ENCODE measurements at regions not wholly inside any gene's neighbourhood (a gene's known extent, or its start where the extent isn't known, plus 50 kb on each side); places are given as distances from the start of the nearest gene placed in this dataset.

GRCh38 chr14:34205799-34206198 lies 254.9 kb upstream of the EGLN3 start:
- no peak for DNase-seq

DNA sequence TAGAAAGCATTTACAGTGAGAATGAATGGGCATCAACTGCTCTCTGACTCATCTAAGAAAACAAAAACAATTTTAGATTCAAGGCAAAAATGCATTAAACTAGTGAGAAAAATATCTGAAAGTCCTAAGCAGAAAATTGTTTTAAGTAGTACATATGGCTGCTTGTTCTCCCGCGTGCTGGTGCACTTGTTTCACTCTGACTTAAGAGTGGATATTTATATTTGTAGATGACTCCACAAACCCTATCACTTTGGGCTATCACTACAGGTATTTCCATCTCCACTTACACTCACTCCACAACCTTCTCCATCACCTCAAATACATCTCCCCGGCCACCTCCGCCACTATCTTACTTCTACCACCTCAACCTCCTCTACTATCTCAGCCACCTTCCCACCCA lies 253.9 kb upstream of the EGLN3 start:
- no peak for DNase-seq

- no peak for DNase-seq
These were observed 252.4 kb upstream of the EGLN3 start for GRCh38 chr14:34203251-34203722.

DNA sequence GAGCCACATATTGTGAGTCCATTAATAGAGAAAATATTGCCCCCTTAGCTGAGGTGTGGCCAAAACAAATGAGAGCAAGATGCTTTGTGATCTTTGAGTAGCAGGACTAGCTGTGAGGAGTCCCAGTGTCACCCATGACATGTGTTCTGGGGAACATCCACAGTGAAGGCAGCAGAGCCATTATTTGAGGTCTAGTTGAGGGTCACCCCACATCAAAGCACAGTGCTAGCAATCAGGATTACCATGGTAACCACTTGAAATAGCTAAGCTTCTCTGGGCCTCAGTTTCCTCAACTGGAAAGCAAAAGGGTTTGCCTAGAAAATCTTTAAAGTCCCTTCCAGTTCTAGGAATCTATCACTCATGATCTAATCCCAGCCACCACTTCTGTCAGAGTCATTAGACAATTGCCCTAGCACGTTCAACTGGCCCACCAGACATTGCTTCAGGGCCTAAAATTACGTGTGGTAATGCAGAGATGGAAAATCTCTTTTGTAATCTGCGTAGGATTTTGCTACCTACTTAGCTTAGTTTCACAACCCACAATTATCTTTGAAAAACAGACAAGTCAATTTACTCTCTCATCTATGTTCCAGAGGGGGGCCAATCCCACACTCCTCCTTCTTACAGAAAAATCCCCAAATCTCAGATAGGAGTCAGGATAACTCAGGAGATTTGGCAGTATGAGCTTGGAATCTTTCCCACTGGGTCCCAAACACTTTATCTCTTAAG lies 251.2 kb upstream of the EGLN3 start:
- DNase-seq, result no peak

GRCh38 chr14:34199585-34199984 lies 248.7 kb upstream of the EGLN3 start:
- peak; percentile 62 for DNase-seq

DNA sequence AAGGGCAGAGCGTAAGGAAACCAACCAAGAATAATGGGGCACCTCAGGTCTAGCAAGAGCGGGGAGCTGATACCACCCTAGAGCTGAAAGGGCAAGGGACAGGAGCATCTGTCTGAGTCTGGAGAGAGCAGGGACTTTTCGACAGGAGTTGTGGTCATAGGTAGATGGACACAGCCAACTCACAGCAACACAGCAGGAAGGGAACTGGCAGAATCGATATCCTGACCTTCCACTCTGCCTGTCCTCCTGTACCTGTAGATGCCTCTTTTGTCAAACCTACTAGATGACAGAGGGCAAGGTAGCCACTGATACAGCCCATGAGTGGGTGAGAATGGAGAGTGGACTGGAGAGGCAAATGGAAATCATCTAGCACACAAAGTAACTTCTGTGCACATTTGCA lies 247.2 kb upstream of the EGLN3 start:
- DNase-seq, result no peak

- DNase-seq, result no peak
These were observed 245.1 kb upstream of the EGLN3 start for GRCh38 chr14:34195964-34196363.

- DNase-seq, result no peak
These were observed 239.8 kb upstream of the EGLN3 start for GRCh38 chr14:34190717-34191116.

GRCh38 chr14:34189866-34190265 lies 239.0 kb upstream of the EGLN3 start:
- DNase-seq, result no peak

- no peak for DNase-seq
These were observed 236.7 kb upstream of the EGLN3 start for GRCh38 chr14:34187519-34188044.

GRCh38 chr14:34187061-34187460 lies 236.2 kb upstream of the EGLN3 start:
- DNase-seq, result no peak

DNA sequence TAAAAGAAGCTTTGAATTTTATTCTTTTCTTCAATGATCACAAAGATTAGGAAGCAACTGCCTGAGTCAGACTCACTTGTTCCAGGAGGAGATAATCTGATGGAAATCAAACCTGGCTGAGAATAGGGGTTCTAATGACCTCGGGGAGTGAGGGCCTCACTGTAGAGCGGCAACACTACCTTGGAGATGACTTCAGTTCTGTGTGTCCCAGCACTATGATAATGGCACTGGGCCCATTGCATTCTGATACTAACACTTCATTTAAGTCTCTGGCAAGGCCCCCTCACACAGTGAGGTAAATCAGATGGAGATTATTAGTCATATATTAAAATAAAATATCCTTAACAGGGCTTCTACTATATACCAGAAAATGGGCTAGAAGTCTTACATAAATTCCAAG lies 233.3 kb upstream of the EGLN3 start:
- DNase-seq, result no peak

- DNase-seq, result no peak
These were observed 232.6 kb upstream of the EGLN3 start for GRCh38 chr14:34183478-34183877.

DNA sequence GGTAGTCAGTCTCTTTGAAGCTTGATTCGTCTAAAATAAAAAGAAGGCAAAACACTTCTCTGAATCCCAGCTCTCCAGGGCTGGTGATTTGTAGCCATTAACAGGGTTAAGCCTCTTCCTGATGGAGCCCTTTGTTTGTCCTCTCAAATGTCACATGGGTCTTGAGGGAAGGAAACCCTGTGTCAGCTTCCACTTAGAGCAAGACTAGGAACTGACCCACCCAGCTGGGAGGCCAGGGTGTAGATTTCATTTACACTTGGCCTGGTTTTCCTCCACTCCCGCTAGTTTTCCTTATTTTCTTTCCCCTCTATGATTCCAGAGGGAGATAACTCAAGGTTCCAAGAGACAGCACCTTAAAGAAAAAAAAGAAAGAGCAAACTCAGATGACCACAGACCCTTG lies 230.5 kb upstream of the EGLN3 start:
- no peak for DNase-seq

DNA sequence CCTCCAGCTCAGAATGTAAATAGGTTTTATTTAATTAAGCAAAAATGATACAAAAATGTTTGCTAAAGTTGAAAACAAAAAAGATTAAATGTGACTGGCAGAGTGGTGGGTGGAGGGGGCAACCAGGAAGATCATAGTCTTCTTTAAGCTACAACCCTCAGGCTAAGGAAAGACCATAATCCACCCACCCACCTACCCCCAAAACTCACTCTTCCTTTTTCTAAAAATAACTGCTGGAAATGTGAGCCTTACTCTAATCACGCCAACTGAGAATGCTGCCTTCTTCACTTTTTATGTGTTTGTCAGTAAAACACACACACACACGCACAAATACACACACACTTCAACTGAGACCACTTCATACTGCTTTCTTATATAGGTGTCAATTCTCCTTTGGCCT lies 230.0 kb upstream of the EGLN3 start:
- no peak for DNase-seq

- no peak for DNase-seq
These were observed 229.6 kb upstream of the EGLN3 start for GRCh38 chr14:34180434-34180833.

GRCh38 chr14:34179727-34180126 lies 228.9 kb upstream of the EGLN3 start:
- DNase-seq, result no peak

DNA sequence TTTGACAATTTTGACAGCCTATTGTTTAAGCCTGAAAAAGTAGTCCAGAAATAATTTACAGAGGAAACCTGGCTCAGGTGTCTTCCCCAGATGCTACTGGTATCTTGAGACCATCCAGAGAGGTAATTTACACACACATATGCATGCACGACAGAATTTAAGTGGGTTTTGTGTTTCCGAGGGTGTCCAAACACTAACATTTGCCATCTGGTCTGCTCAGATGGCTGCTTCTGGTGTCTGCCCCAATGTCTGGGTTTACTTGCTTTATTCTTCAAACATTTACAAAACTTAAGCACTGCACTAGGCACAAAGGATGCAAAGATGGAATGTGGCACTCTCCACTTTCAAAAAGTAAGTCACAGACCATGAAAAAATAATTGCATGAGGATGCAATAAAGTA lies 226.6 kb upstream of the EGLN3 start:
- DNase-seq, result no peak

DNA sequence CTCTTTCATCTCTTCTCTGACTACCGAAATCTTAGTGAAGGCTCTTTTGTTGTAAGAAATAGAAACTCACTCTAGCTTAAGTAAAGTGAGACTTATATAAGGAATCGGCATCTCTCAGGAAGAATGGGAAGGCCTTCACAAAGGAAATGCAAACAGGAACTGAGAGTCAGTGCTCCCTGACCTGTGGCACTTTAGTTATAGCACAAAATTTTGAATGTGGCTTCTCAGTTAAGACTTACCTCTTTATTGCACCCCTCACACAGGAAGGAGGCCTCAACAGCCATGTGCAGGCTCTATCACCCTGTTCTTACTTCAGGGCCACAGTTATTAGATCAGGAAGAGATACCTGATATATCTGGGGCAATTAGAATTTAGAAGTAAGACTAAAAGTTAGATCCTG lies 224.7 kb upstream of the EGLN3 start:
- DNase-seq, result no peak

DNA sequence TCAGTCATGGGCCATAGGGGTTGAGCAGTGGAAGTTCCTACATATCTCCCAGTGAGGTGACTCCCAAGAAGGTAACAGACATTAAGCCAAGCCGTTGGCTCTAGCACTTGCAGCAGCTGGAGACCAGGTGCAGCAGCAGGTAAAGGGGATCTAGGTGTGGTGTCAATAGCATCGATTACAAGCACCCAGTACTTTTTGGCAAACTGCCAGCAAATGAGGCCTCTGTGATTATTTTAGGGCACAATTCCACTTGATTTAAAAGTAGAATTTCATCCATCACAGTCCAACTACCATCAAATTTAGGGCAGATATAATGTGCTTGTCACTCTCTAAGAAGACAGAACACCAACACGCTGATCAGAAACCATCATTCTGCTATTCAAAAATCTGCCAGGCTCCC lies 224.1 kb upstream of the EGLN3 start:
- DNase-seq, result no peak

DNA sequence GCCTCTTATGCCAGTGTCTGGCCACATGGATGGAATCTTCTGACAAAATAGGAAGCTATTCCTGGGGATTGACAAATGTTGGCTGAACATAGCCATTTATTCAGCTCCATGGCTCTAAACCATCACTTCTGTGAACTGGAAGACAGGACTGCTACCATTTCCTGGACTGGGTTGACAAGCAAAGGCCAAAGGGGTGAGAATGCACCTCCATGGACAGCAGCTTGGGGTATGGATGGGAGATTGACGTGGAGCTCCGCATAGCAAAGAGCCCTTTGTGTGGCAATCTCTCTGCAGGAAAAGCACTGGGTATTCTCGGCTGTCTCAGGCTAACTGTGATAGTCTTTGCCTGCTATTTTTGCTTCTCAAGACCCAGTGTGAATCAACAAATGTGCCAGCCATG lies 223.0 kb upstream of the EGLN3 start:
- no peak for DNase-seq

- DNase-seq, result no peak
These were observed 221.9 kb upstream of the EGLN3 start for GRCh38 chr14:34172550-34173368.

- DNase-seq, result no peak
These were observed 221.2 kb upstream of the EGLN3 start for GRCh38 chr14:34172173-34172451.

DNA sequence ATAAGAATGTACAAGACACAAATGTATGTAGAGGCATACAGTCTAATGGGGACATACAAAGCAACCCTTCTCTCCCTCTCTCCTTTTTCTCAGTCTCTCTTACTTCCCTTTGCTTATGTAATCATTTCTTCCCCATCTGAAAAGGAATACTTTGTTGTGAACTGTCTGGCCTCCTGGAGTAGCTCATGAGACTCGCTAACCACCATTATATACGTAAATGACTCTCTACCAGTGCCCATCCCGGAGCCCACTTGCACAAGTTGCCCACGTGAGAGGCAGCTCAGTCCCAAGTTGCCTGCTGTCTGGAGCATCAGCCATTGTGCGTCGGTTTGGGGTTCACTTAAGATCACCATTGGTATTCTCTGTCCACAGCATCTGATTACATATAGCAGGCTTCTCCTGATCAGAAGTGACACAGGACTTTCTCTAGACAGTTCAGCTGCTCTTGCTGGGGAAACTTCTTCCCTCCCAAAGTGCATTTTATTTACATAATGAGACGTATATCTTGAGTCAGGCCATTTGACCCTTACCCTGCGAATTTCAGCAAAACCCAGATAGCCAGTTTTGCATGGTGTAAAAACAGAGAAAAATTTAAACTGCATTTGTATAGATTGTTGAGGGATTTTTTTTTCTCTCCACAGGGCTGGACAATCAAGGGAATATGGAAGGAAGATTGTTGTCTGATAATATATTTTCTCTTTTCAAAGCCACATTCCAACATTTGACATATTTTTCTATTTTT lies 220.7 kb upstream of the EGLN3 start:
- DNase-seq, result no peak

Measured in EL (cell line).